PC-3 (cell line): ENCODE measurements at regions not wholly inside any gene's neighbourhood (a gene's known extent, or its start where the extent isn't known, plus 50 kb on each side); places are given as distances from the start of the nearest gene placed in this dataset.

Experiments used
- ATAC-seq: fragments of 200-7000 bp; cut with Tn5 transposase; 2 replicates; pipeline ENCODE4 v1.9.1; 2020; ENCODE audit warnings: mild to moderate bottlenecking, moderate library complexity
- BruUV-seq: library from RNA; stranded (reverse); fragments of 400-500 nt; replicated peaks from 2 replicates; lab custom pipeline; 2021; lab: Mats Ljungman, UMichigan
- CTCF ChIA-PET: fragments of 300-600 bp; sonication (Branson Sonifier 250); formaldehyde crosslinking; loops from one replicate; lab custom pipeline; 2022; ENCODE audit warnings: antibody characterized with exemption; lab: Charles Lee
- POLR2A ChIA-PET: fragments of 300-600 bp; sonication (Branson Sonifier 250); formaldehyde crosslinking; loops from one replicate; lab custom pipeline; 2022; ENCODE audit warnings: antibody characterized with exemption; ENCODE audit not compliant: unreplicated experiment; lab: Charles Lee
- DNase-seq: peaks from one replicate; pipeline ENCODE4 v3.0.0-alpha.2; 2015
- H2AFZ ChIP-seq: fragments of 300-600 bp; sonication (generic); 2 replicates; pipeline ENCODE4 v1.6.0; 2016; ENCODE audit warnings: antibody characterized with exemption, low read length
- H3F3A ChIP-seq: fragments of 300-600 bp; sonication (generic); one replicate; pipeline ENCODE4 v1.6.0; 2017; ENCODE audit warnings: antibody characterized with exemption, low read length, control low read depth, mild to moderate bottlenecking; ENCODE audit not compliant: unreplicated experiment
- H3K27ac ChIP-seq: fragments of 300-600 bp; sonication (generic); 2 replicates; pipeline ENCODE4 v1.5.1; 2016; ENCODE audit warnings: mild to moderate bottlenecking, low read length
- H3K27me3 ChIP-seq: fragments of 300-600 bp; sonication (generic); 2 replicates; pipeline ENCODE4 v1.6.1; 2016; ENCODE audit warnings: low read length, mixed read lengths
- H3K36me3 ChIP-seq: fragments of 300-600 bp; sonication (generic); 2 replicates; pipeline ENCODE4 v1.6.1; 2016; ENCODE audit warnings: low read depth, mixed run types, low read length, mixed read lengths
- H3K4me1 ChIP-seq: fragments of 300-600 bp; sonication (generic); 2 replicates; pipeline ENCODE4 v1.5.1; 2016; ENCODE audit warnings: low read length; ENCODE audit not compliant: insufficient read depth
- H3K4me2 ChIP-seq: fragments of 300-600 bp; sonication (generic); 2 replicates; pipeline ENCODE4 v1.6.0; 2016; ENCODE audit warnings: low read length
- H3K4me3 ChIP-seq: fragments of 300-600 bp; sonication (generic); 2 replicates; pipeline ENCODE4 v1.5.1; 2016; ENCODE audit warnings: mild to moderate bottlenecking, low read length, mixed read lengths
- H3K79me2 ChIP-seq: fragments of 300-600 bp; sonication (generic); 2 replicates; pipeline ENCODE4 v1.6.1; 2017; ENCODE audit warnings: low read length, mixed read lengths
- H3K9ac ChIP-seq: fragments of 300-600 bp; sonication (generic); 2 replicates; pipeline ENCODE4 v1.6.0; 2016; ENCODE audit warnings: mild to moderate bottlenecking, low read length
- H3K9me2 ChIP-seq: fragments of 300-600 bp; sonication (generic); replicated peaks from 2 replicates; pipeline ENCODE4 v1.6.1; 2016; ENCODE audit warnings: mixed run types, low read length, mixed read lengths
- H3K9me3 ChIP-seq: fragments of 300-600 bp; sonication (generic); 2 replicates; pipeline ENCODE4 v1.6.1; 2016; ENCODE audit warnings: low read length, mixed read lengths
- H4K20me1 ChIP-seq: fragments of 300-600 bp; sonication (generic); 2 replicates; pipeline ENCODE4 v1.6.1; 2016; ENCODE audit warnings: low read length, mixed read lengths
- EZH2 ChIP-seq: fragments of 300-600 bp; sonication (generic); IDR thresholded peaks from one replicate; pipeline ENCODE4 v1.6.1; 2017; ENCODE audit warnings: antibody characterized with exemption, mild to moderate bottlenecking, low read length; ENCODE audit not compliant: unreplicated experiment
- EZH2phosphoT487 ChIP-seq: fragments of 300-600 bp; sonication (generic); IDR thresholded peaks from 2 replicates; pipeline ENCODE4 v1.6.1; 2018; ENCODE audit warnings: mild to moderate bottlenecking, antibody characterized with exemption, low read length, borderline replicate concordance
- intact Hi-C: fragments of 100-400 bp; cut with micrococcal nuclease; formaldehyde crosslinking; loops from 2 replicates; pipeline ENCODE4 v1.9.0; 2023
- TF ChIP-seq, protein P1 (sequence below): fragments of 300-600 bp; sonication (generic); conservative IDR thresholded peaks from 2 replicates; pipeline ENCODE4 v1.5.1; 2017; ENCODE audit warnings: antibody characterized with exemption, low read depth, mild to moderate bottlenecking, low read length

DNA sequence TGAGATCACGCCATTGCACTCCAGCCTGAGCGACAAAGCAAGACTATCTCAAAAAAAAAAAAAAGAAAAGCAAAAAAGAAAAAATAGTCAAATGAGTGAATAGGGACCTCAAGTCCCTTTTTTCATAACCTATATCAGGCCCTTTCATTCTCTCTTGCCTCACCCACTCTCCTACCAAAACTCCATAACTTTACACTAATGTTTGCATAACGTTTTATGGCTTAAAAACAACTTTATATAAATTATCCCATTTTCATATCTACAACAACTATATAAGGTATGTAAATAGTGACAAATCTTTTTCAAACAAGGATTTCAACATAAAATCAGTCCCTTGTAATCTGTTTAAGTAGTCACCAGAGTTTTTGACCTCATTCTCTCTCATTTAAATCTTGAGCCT is 56.9 kb upstream of the PIP5K1B start:
- CTCF ChIA-PET: no interaction called here
- Histone ChIP-seq H3K27me3 (peaks cover 8% of the 10 kb centered on the region; the same call in 1 of the 2 replicates), H4K20me1 (no peaks in the 10 kb centered on the region), H3K79me2 (no peaks in the 10 kb centered on the region), H3K9me3 (no peaks in the 10 kb centered on the region), H3K9me2 (no peaks in the 10 kb centered on the region), H3K4me2 (no peak overlapping the region), H3K9ac (no peak overlapping the region), H3K4me1 (peaks cover 19% of the 10 kb centered on the region), H3F3A (no peaks in the 10 kb centered on the region), H3K36me3 (no peaks in the 10 kb centered on the region), H3K27ac (peak overlapping the region; percentile 35; the same call in 1 of the 2 replicates), H2AFZ (no peak overlapping the region), H3K4me3 (no peak overlapping the region)
- TF ChIP-seq EZH2 (no peak), EZH2phosphoT487 (no peak)
- TF ChIP-seq, protein P1, sequence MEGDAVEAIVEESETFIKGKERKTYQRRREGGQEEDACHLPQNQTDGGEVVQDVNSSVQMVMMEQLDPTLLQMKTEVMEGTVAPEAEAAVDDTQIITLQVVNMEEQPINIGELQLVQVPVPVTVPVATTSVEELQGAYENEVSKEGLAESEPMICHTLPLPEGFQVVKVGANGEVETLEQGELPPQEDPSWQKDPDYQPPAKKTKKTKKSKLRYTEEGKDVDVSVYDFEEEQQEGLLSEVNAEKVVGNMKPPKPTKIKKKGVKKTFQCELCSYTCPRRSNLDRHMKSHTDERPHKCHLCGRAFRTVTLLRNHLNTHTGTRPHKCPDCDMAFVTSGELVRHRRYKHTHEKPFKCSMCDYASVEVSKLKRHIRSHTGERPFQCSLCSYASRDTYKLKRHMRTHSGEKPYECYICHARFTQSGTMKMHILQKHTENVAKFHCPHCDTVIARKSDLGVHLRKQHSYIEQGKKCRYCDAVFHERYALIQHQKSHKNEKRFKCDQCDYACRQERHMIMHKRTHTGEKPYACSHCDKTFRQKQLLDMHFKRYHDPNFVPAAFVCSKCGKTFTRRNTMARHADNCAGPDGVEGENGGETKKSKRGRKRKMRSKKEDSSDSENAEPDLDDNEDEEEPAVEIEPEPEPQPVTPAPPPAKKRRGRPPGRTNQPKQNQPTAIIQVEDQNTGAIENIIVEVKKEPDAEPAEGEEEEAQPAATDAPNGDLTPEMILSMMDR: no peak
- DNase-seq: peak; percentile 9
- POLR2A ChIA-PET: interaction anchor here (0.7 kb wide), 1 partner anchor 405 kb away, joined by 5 read pairs; no protein-coding TSS in a partner anchor
- intact Hi-C loops: no loop called here
- peak; percentile 74 for ATAC-seq
- no TSS peak for BruUV-seq

DNA sequence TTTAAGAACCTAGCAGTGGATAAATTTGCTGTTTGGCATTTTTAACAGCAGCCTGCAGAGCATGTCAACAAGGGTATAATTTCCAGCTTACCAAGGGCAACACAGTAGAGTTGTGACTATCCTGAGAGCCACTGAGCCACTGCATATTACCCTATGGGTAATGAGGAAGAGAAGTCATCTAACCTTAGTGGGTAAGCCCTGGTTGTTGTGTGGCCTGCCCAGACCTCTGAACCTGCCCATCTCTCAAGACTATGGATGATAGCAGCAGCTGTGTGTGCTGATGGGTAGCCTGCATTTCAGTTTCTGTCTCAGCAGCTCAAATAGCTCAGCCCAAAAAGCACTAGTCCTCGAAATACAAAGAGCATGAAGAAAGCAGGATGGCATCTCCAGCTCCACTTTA is 56.1 kb upstream of the PIP5K1B start:
- Histone ChIP-seq H3K27me3 (peaks cover 14% of the 10 kb centered on the region), H3F3A (no peaks in the 10 kb centered on the region), H3K4me1 (peaks cover 19% of the 10 kb centered on the region), H3K4me3 (no peak overlapping the region), H4K20me1 (no peaks in the 10 kb centered on the region), H3K9ac (no peak overlapping the region), H2AFZ (no peak overlapping the region), H3K9me2 (no peaks in the 10 kb centered on the region), H3K27ac (peak overlapping the region; percentile 35), H3K9me3 (no peaks in the 10 kb centered on the region), H3K36me3 (no peaks in the 10 kb centered on the region), H3K4me2 (no peak overlapping the region), H3K79me2 (no peaks in the 10 kb centered on the region)
- ChIA-PET CTCF (no interaction called here), POLR2A (no interaction called here)
- TF ChIP-seq EZH2phosphoT487: no peak
- no peak for TF ChIP-seq EZH2
- TF ChIP-seq, protein P1: no peak
- intact Hi-C loops: no loop called here
- no peak for DNase-seq
- BruUV-seq: no TSS peak
- ATAC-seq: no peak

DNA sequence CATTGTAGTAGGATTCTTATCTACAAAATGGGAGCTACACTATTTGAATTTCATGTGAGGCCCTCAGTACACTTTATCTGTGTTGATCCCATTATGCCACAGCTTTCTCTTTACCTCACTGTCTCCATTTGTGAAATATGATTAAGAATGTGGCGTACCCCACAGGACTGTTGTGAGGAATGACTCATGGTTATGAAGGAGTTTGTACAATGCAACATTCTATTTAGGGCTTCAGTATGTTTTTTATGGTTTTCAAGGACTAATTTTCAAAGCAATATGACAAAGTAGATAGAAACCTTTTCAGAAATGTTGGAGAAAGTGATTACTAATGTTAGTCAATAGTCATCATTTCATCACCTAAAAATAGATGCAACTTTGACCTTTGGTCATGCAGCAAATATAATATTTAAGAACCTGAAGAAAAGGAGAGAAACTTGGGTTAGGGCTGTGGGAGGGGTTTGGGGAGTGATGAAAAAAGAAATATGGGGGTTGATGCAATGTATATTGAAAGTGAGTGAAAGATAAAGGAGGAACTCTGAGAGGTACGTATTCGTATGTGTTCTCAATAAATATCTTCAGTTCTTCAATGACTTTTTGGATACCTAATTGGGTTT is 53.7 kb upstream of the PIP5K1B start:
- H3K9me2 ChIP-seq: no peaks in the 10 kb centered on the region
- H4K20me1 ChIP-seq: no peaks in the 10 kb centered on the region
- H3K4me3 ChIP-seq: no peak overlapping the region
- H3K4me2 ChIP-seq: no peak overlapping the region
- H2AFZ ChIP-seq: no peak overlapping the region
- no peak for ATAC-seq
- no peaks in the 10 kb centered on the region for H3K36me3 ChIP-seq
- intact Hi-C loops: no loop called here
- H3K9me3 ChIP-seq: no peaks in the 10 kb centered on the region
- peak; percentile 9 for DNase-seq
- CTCF ChIA-PET: no interaction called here
- no peaks in the 10 kb centered on the region for H3K79me2 ChIP-seq
- BruUV-seq: no TSS peak
- POLR2A ChIA-PET: no interaction called here
- TF ChIP-seq, protein P1: no peak
- no peak for TF ChIP-seq EZH2phosphoT487
- TF ChIP-seq EZH2: no peak
- H3F3A ChIP-seq: no peaks in the 10 kb centered on the region
- H3K27me3 ChIP-seq: peaks cover 22% of the 10 kb centered on the region
- H3K4me1 ChIP-seq: peaks cover 19% of the 10 kb centered on the region
- H3K9ac ChIP-seq: no peak overlapping the region
- no peak overlapping the region for H3K27ac ChIP-seq
